Bronchial epithelial cell (primary cell): ENCODE measurements at regions not wholly inside any gene's neighbourhood (a gene's known extent, or its start where the extent isn't known, plus 50 kb on each side); places are given as distances from the start of the nearest gene placed in this dataset.
A peak's percentile ranks its signal among the peaks of the same experiment; 100 is the strongest.

ENCODE experiments used
- DNase-seq: peaks from one replicate; pipeline ENCODE4 v3.0.0-alpha.2; 2010; ENCODE audit warnings: low read depth
- FAIRE-seq: peaks from 2 replicates; lab custom pipeline; 2011; peaks lifted over from hg19 to GRCh38; lab: Jason Lieb, UNC
- H3K27me3 ChIP-seq: 2 replicates; pipeline ENCODE4 v1.5.1; 2011; ENCODE audit warnings: low read length; ENCODE audit not compliant: control insufficient read depth, insufficient read depth
- H3K36me3 ChIP-seq: 2 replicates; pipeline ENCODE4 v1.5.1; 2011; ENCODE audit warnings: low read length; ENCODE audit not compliant: control insufficient read depth, insufficient read depth
- H3K4me3 ChIP-seq: 2 replicates; pipeline ENCODE4 v1.5.1; 2011; ENCODE audit warnings: mild to moderate bottlenecking, low read depth, low read length, control low read depth
- TF ChIP-seq, protein P1 (sequence below): IDR thresholded peaks from 2 replicates; pipeline ENCODE4 v1.5.1; 2011; ENCODE audit warnings: mild to moderate bottlenecking, moderate library complexity, low read length, control low read depth, inconsistent platforms; ENCODE audit not compliant: insufficient read depth, severe bottlenecking

DNA sequence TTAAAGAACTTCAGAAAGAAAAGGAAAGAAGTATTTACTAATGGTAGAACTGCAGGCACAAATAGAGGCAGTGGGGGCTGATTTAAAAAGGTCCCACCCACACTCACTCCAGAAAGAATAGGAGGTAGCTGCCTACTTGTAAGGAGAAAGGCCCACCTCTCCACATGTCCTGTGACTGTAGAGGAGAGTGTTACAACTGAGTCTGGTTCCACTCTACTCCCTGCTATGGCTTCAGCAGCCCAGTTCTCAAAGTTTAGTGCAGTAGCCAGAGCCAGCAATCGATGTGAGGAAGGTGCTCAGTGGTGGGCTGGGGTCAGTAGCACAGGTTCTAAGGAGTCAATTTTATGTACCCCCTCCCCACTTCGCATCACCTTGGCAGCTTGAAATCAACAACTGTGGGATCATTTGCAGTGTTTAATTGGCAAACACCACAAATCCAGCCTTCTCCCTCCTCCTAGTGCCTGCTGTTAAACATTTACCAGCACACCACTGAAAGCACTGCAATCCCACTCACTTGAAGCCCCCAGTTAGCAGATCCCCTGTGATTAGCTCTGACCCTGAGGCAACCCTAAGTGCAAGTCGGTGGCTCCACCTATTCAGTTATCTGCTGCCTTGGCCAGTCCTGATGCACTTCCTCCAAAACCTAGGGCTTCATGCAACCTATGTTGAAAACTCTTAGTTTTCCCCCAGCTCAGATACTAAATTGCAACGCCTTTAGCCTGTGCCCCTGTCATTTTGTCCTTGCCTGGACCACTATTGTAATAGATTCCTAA is 146.6 kb downstream of the BBOX1 start:
- no peaks in the 10 kb centered on the region for H3K36me3 ChIP-seq
- FAIRE-seq = peak; percentile 58
- no peak for DNase-seq
- no peak overlapping the region for H3K4me3 ChIP-seq
- no peaks in the 10 kb centered on the region for H3K27me3 ChIP-seq
- TF ChIP-seq, protein P1, sequence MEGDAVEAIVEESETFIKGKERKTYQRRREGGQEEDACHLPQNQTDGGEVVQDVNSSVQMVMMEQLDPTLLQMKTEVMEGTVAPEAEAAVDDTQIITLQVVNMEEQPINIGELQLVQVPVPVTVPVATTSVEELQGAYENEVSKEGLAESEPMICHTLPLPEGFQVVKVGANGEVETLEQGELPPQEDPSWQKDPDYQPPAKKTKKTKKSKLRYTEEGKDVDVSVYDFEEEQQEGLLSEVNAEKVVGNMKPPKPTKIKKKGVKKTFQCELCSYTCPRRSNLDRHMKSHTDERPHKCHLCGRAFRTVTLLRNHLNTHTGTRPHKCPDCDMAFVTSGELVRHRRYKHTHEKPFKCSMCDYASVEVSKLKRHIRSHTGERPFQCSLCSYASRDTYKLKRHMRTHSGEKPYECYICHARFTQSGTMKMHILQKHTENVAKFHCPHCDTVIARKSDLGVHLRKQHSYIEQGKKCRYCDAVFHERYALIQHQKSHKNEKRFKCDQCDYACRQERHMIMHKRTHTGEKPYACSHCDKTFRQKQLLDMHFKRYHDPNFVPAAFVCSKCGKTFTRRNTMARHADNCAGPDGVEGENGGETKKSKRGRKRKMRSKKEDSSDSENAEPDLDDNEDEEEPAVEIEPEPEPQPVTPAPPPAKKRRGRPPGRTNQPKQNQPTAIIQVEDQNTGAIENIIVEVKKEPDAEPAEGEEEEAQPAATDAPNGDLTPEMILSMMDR = no peak

DNA sequence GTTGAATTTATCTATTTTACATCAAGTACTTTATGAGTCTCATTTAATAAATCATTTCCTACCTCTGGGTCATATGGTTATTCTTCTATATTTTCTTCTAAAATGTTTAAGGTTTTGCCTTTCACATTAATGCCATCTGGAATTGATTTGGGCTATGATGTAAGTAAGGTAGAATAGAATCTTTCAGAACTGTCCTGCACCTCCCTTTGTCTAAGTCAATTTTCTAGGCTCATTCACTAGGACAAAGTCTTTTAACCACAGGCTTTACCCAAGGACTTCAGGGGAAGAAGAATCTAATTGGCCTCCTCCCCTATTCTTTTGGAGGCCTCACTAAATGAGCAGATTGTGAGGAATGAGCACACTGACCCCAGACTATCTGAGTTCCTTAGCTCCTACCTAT is 146.0 kb downstream of the BBOX1 start:
- DNase-seq (no peak), FAIRE-seq (no peak)
- no peaks in the 10 kb centered on the region for H3K36me3 ChIP-seq
- H3K4me3 ChIP-seq = no peak overlapping the region
- no peaks in the 10 kb centered on the region for H3K27me3 ChIP-seq
- TF ChIP-seq, protein P1 = no peak

DNA sequence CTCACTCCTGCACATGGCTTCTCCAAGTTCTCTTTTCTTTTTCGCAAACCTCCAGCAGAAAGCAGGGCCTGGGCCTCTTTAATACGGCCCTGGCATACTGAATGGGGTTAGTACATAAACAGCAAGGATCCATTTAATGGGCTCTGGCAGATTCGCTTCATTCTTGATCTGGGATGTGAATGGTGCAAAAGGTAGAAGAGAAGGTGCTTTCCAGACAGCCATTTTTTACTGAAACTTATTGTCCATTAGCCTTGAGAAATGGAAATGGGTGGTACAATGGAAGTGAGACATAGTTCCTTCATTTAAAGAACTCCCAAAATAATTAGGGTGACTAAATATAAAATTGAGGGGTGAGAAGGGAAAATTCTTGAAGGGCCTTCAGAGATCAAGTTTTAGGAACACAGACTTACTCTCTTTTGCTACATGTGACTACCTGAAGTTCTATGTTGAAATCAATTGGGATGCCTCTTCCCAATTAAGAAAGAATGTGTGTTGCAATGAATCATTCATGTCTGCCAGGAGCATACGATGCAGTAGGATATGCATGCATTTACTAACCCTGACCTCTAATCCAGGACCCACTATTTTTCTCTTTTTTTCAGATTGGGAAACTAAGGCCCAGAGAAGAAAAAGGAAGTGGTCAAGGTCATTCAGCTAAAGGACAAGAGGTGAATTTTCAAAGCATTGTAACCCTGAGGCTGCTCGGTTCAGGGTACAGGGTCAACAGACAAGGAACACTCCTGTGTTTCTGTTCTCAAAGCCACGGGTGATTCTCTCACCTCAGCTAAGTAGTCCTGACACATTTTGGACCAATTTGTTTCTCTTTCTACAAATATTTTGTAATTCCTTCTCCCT is 144.1 kb downstream of the BBOX1 start:
- TF ChIP-seq, protein P1 = no peak
- no peak for FAIRE-seq
- Histone ChIP-seq H3K27me3 (no peaks in the 10 kb centered on the region), H3K4me3 (no peak overlapping the region), H3K36me3 (no peaks in the 10 kb centered on the region)
- DNase-seq = peak; percentile 69

DNA sequence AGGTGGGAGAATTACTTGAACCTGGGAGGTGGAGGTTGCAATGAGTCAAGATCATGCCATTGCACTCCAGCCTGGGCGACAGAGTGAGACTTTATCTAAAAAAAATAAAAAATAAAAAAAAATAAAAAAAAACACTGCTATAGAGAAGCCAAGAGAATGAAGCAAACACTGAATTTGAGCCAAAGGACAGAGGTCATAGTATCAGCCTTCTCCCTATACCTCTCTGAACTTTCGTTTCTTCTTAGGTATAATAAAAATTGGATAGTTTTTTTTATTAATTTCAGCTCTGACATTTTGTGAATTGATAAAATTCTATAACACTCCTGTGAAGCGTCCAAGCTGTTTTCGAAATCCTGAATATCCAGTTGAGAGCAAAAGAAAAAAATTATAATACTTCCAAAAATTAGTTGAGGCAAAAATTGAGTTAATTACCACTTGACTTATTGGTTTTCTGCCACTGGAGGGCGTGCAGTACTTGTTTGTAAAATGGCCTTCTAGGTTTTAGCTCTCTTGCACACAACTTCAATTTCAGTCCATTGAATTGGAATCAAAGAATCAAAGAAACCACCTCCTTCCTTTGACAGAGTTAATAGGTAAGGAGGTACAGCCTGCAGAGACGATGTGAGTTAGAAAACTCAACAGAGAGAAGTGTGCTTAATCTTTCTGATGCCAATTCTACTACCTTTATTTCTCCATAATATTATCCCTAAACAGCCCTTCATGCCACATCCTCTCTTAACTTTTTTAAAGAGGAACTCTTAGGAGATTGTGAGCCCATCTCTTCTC is 143.2 kb downstream of the BBOX1 start:
- Histone ChIP-seq H3K4me3 (no peak overlapping the region), H3K36me3 (no peaks in the 10 kb centered on the region), H3K27me3 (no peaks in the 10 kb centered on the region)
- TF ChIP-seq, protein P1 = peak; percentile 53
- DNase-seq (peak; percentile 59), FAIRE-seq (no peak)

DNA sequence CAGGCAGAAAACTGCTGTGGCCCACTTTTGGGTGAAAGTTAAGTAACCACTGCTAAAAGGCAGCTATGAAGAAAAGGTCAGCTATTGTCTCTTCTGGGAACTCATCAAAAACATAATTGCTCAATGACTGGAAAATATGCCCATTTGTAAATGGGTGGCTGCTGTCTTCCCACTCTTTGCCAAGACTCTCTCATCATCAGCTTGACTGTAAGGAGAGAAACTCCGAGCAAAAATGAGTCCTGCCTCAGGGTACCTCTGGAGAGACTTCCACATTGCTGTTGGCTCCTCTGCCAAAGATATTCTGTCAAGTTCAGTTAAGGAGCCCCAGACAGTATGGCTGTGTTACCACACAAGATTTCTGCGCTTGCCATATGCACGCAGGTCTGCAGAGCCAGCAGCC is 138.7 kb downstream of the BBOX1 start:
- TF ChIP-seq, protein P1 = no peak
- Histone ChIP-seq H3K27me3 (no peaks in the 10 kb centered on the region), H3K36me3 (no peaks in the 10 kb centered on the region), H3K4me3 (no peak overlapping the region)
- FAIRE-seq (peak; percentile 85), DNase-seq (no peak)
